HG03139 (cell line): ENCODE measurements at regions not wholly inside any gene's neighbourhood (a gene's known extent, or its start where the extent isn't known, plus 50 kb on each side); places are given as distances from the start of the nearest gene placed in this dataset.

ENCODE experiments used
- ATAC-seq: cut with Tn5 transposase; IDR thresholded peaks from one replicate; pipeline ENCODE4 v1.9.1; 2021; ENCODE audit not compliant: unreplicated experiment

GRCh38 chr4:14653338-14653737 is 348.9 kb upstream of the CPEB2 start:
- no peak for ATAC-seq

- ATAC-seq: no peak
Measured at GRCh38 chr4:14659286-14659685, 343.0 kb upstream of the CPEB2 start.

GRCh38 chr4:14667624-14668151 is 334.6 kb upstream of the CPEB2 start:
- ATAC-seq: no peak

GRCh38 chr4:14668296-14668695 is 334.0 kb upstream of the CPEB2 start:
- no peak for ATAC-seq

- no peak for ATAC-seq
Measured at GRCh38 chr4:14669371-14669770, 332.9 kb upstream of the CPEB2 start.

GRCh38 chr4:14671146-14671545 is 331.1 kb upstream of the CPEB2 start:
- no peak for ATAC-seq

GRCh38 chr4:14675279-14675985 is 326.8 kb upstream of the CPEB2 start:
- no peak for ATAC-seq

GRCh38 chr4:14679906-14680305 is 322.4 kb upstream of the CPEB2 start:
- ATAC-seq: no peak

- no peak for ATAC-seq
Measured at GRCh38 chr4:14681330-14681729, 321.0 kb upstream of the CPEB2 start.

GRCh38 chr4:14693728-14694127 is 308.6 kb upstream of the CPEB2 start:
- ATAC-seq: no peak

- ATAC-seq: no peak
Measured at GRCh38 chr4:14695095-14695845, 307.0 kb upstream of the CPEB2 start.

- no peak for ATAC-seq
Measured at GRCh38 chr4:14700083-14700482, 302.2 kb upstream of the CPEB2 start.

- no peak for ATAC-seq
Measured at GRCh38 chr4:14700544-14700943, 301.7 kb upstream of the CPEB2 start.

- ATAC-seq: no peak
Measured at GRCh38 chr4:14701389-14701788, 300.9 kb upstream of the CPEB2 start.

GRCh38 chr4:14701896-14702295 is 300.4 kb upstream of the CPEB2 start:
- no peak for ATAC-seq

GRCh38 chr4:14708574-14708973 is 293.7 kb upstream of the CPEB2 start:
- no peak for ATAC-seq

GRCh38 chr4:14711259-14711658 is 291.0 kb upstream of the CPEB2 start:
- no peak for ATAC-seq

- no peak for ATAC-seq
Measured at GRCh38 chr4:14716691-14717090, 285.6 kb upstream of the CPEB2 start.

- no peak for ATAC-seq
Measured at GRCh38 chr4:14719053-14719452, 283.2 kb upstream of the CPEB2 start.

GRCh38 chr4:14726441-14726840 is 275.8 kb upstream of the CPEB2 start:
- ATAC-seq: no peak

- ATAC-seq: no peak
Measured at GRCh38 chr4:14726877-14727361, 275.4 kb upstream of the CPEB2 start.
